HG02571 (cell line): ENCODE measurements at regions not wholly inside any gene's neighbourhood (a gene's known extent, or its start where the extent isn't known, plus 50 kb on each side); places are given as distances from the start of the nearest gene placed in this dataset.
"Not testable (repeated sequence)": the region's sequence is repeated elsewhere in the genome, so short reads cannot be mapped to it uniquely, and the experiment has no call there.

ENCODE experiments used
- ATAC-seq: cut with Tn5 transposase; IDR thresholded peaks from one replicate; pipeline ENCODE4 v1.9.1; 2021; ENCODE audit warnings: mild to moderate bottlenecking, moderate library complexity; ENCODE audit not compliant: unreplicated experiment

- no peak for ATAC-seq
These were observed 295.9 kb upstream of the RGMA start for GRCh38 chr15:93384886-93385285.

GRCh38 chr15:93382200-93382820 is 293.3 kb upstream of the RGMA start:
- no peak for ATAC-seq

GRCh38 chr15:93378558-93378957 is 289.5 kb upstream of the RGMA start:
- no peak for ATAC-seq

GRCh38 chr15:93372865-93373223 is 283.8 kb upstream of the RGMA start:
- no peak for ATAC-seq

- no peak for ATAC-seq
These were observed 283.3 kb upstream of the RGMA start for GRCh38 chr15:93372208-93372864.

- no peak for ATAC-seq
These were observed 277.5 kb upstream of the RGMA start for GRCh38 chr15:93366387-93367100.

GRCh38 chr15:93362821-93363220 is 273.8 kb upstream of the RGMA start:
- no peak for ATAC-seq

- no peak for ATAC-seq
These were observed 273.2 kb upstream of the RGMA start for GRCh38 chr15:93362203-93362602.

GRCh38 chr15:93361703-93362102 is 272.7 kb upstream of the RGMA start:
- no peak for ATAC-seq

- ATAC-seq: no peak
These were observed 272.0 kb upstream of the RGMA start for GRCh38 chr15:93360976-93361375.

GRCh38 chr15:93360318-93360717 is 271.3 kb upstream of the RGMA start:
- no peak for ATAC-seq

GRCh38 chr15:93359425-93360131 is 270.6 kb upstream of the RGMA start:
- no peak for ATAC-seq

GRCh38 chr15:93359060-93359408 is 270.0 kb upstream of the RGMA start:
- ATAC-seq: no peak

- no peak for ATAC-seq
These were observed 269.4 kb upstream of the RGMA start for GRCh38 chr15:93358166-93359059.

- no peak for ATAC-seq
These were observed 259.9 kb upstream of the RGMA start for GRCh38 chr15:93348711-93349545.

GRCh38 chr15:93347986-93348385 is 259.0 kb upstream of the RGMA start:
- no peak for ATAC-seq

GRCh38 chr15:93345981-93346380 is 257.0 kb upstream of the RGMA start:
- ATAC-seq: no peak

GRCh38 chr15:93343402-93343801 is 254.4 kb upstream of the RGMA start:
- not testable (repeated sequence) for ATAC-seq

- ATAC-seq: no peak
These were observed 252.2 kb upstream of the RGMA start for GRCh38 chr15:93341164-93341563.

GRCh38 chr15:93340406-93340805 is 251.4 kb upstream of the RGMA start:
- no peak for ATAC-seq
